Left kidney (tissue), 1 donor: ENCODE measurements at regions not wholly inside any gene's neighbourhood (a gene's known extent, or its start where the extent isn't known, plus 50 kb on each side); places are given as distances from the start of the nearest gene placed in this dataset.
A peak's percentile ranks its signal among the peaks of the same experiment; 100 is the strongest.

ENCODE experiments used
- DNase-seq: peaks from one replicate; pipeline ENCODE4 v3.0.0-alpha.2; 2013

DNA sequence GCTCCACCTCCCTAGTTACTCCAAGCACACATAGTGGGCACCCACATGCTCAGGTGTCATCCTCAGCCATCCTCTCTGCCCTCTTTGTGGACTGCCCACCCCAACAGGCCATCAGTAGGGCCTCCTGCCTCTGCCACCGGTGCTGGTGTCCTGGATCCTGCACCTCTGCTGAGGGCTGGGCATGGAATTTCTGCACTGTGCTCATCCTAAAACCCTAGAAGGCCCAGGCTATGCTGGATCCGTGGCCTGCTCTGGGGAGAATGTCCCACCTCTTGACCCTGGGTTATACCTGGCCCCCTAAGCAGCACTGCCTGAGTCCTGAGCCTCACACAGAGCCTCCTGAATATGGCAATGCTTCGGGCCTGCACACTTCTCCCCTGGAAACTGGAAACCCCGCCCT lies 318.3 kb downstream of the MATN1 start:
- DNase-seq, result no peak

DNA sequence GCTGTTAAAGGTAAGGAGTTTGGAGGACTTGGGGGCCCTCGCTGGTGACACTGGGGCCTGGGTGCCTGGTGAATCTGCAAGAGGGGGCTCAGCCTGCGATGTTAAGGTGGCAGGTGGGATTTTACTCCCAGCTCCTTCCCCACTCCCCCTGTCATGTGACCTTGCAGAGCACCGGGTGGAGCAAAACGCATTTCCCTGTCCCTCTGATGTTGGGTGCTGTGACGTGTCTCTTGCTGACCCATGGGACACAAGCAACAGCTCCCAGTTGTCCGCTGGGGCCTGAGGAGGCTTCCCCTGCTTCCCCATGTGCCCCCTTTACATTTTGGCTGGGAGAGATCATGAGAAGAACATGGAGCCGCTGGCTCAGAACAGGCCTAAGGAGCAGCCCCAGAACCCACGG lies 319.0 kb downstream of the MATN1 start:
- no peak for DNase-seq

DNA sequence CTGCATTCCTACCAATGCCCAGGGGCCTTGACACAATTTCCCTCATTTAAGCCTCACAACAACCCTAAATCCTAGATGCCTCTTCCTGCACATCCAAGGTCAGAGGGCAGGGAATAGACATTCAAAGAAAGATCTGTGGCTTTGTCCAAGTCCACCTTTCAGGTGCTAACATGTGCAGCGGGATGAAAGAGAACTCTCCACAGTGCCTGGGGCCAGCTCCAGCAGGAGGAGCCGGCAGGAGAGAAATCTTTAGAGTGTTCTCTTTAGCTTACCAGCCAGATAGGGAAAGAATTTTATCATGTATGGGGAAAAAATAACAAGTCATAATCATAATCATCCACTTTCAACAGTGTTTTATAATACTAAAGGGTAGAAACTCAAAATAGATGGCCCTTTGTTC lies 319.7 kb downstream of the MATN1 start:
- no peak for DNase-seq

DNA sequence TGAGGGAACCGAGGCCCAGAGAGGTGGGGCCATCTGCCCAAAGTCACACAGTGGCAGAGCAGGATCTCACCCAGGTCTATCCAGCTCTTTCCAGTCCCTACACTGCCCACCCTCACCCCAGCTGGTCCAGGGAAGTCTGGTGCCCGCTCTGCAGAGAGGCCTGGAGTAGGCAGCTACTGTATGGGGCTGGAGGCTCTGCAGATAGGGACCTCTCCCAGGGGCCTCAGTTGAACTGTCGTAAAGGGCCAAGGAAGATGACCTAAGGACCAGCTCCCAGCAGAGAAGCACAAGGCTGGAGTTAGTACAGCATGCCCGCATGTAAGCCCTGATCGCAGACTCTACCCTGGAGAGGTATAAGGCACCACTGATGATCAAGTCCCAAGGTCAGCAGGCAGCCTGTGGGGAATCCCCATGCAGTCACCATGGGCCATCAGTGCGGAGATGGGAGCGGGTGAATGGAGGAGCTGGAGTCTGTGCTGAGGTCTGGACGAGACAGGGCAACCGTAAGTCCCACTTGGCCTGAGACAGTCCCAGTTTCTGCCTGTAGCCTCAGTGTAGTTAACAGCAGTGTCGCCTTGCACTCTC lies 320.2 kb downstream of the MATN1 start:
- DNase-seq, result no peak

DNA sequence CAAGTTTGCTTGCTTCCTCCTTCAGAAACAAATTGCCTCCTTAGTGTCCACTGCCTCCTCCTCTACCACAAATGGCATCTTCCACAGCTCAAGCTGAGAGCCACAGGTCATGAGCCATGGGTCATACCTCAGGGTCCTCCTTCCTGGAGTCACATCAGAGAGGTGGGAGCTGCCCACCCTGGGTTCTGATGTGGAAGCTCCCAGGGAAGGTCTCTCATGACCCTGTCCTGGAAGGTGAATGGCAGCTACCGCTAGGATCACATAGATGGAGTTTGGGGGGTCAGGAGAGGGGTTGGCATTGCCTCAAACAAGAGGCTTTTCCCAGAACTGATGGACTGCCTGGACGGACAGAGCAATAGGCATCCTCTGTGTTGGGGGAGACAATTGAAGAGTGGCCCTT lies 321.4 kb downstream of the MATN1 start:
- no peak for DNase-seq

DNA sequence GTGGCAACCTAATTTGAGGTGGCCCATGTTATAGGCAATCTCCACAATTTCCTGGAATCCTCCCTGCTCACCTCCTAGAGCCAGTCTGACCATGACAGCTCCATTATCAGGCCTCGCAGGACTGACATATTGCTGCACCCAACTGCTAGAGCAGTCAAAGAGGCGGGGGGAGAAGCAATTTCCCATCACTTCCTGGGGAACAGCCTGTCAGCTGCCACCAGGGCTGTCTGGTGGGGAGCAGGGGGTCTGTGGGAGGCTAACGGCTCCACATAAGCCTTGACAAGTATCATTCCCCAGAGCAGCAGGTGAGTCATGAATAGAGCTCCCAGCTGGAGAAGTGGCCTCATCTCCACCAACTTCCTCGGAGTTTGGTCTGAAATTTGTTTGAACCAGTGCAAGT lies 322.9 kb downstream of the MATN1 start:
- no peak for DNase-seq

DNA sequence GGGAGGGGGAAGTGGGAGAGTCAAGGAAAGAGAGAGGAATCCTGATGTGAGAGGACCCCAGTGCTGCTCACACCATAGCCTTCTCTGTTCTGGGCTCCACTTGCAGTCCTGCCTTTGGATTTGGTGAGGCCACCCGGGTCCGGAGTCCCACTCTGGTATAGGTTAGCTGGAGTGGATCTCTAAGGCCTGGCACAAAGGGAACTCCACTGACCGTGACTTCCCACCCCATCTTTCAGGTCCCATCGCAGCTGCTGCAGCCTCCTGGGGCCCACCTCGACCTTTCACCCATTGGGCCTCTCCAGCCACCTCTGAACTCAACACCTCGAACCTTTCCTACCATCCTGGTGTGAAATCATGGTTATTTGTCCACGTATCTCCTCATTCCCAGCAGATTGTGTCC lies 324.4 kb downstream of the MATN1 start:
- DNase-seq, result no peak

DNA sequence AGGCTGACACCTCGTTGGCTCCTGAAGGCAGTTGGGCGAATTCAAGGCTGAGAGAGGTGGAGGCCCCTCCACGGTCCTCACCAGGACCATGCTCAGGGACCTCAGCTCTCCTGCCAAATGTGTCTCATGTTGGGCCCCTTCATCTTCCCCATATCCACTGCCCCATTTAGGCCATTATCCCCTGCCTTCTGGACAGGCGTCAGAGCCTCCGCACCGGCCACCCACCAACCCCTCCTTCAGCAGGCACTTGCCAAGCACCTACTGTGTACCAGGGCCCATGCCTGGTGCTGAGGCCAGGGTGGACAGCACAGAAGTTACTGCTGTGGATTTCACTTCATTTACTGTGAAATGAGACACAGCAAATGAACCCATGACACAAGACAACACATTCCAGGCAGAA lies 325.8 kb downstream of the MATN1 start:
- DNase-seq, result no peak

DNA sequence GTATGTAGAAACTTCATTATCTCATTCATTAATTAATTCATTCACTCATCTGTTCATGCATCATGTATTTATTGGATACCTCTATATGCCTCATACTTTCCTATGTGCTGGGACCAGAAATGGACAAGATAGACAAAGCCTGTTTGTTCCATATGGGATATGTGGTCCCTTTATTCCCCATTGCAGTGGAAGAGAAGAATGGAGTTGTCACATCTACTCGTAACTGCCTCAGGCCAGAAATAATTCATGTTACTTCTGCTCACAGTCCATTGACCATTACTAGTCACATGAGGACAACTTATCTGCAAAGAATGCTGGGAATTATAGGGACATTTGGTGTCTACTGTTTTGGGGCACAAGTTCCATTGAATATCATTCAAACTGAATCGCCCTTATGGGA lies 327.8 kb downstream of the MATN1 start:
- no peak for DNase-seq

DNA sequence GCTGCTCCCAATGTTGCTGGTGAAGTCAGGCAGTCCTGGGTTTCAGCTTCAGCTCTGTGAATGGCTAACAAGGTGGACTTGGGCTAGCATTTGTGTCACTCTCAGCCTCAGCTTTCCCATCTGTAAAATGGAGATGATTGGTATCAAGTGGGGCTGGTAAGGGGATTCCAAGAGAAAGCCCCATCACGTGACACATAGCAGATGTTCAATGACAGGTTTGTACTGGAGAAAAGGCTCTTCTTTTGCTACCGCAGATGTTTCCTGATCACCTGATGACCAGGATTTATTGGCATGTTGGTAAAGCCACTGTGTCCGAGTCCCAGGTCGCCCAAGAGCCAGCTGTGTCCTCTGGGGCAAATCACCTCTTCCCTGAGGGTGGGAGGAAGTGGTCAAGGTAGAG lies 335.0 kb downstream of the MATN1 start:
- no peak for DNase-seq

DNA sequence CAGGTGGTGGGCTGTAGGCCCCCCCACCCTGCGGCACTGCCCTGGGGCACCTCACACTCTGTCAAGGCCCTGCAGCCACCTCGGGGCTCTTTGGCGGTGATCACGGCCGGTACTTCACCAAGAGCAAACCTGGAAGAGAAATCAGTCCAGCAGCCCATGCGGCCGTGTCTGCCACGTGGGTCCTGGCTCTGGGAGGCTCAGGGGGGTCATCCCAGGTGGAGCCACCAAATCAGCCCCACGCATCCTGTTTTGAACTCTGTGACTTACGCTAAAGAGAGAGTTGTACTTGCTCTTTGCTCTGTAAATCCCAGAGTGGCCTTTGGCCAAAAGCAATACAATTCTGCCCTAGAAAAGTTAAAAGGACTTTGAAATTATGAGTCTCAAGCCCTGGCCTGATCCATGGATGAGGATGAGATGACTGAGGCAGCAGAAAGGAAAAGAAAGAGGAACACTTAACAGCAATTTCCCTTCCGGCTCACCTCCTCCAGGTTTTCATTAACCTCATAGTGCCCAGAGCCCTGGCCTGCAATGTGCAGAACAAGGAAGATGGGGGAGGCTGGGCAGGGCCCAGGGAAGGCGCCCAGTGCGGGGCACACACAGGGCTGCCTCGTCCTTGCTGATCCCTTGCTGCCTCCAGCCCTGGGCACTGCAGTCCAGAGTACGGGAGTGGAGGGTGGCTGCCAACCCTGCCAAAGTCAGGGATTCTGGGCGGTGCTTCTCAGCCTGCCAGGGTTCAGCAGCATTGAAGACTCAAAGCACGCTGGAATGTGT lies 337.0 kb downstream of the MATN1 start:
- no peak for DNase-seq

DNA sequence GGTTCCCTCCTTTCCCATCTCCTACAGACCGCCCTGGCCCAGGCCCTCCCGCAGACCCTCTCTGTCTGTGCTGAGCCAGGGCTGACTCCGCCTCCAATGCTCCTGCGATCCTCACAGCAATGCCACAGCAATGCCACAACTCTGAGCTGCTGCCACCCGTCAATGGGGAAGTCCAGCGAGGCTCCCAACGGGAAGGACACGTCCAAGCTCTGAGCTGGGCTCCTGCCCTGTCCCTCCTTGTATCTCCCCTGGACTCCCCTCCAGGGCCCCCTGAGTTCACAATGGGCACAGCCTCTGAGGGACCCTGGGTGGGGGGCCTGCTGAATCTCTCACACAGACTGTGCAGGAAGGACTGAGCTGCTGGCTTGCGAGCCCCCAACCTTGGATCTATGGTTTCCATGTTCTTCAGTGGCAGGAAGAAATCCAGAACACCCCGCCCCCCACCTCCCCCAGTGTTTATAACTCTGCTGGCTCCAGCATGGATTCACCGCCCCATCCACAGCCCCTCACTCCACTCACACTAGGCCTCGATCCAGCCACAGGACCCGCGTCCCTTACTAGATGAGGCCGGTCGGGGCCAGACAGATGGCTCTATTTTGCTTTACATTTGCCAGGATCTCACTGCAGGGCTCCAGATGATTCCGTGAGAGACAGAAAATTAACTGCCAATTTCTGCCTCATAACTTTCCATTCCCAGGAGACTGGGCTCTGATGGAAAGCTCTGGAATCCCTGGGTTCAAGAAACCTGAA lies 338.0 kb downstream of the MATN1 start:
- no peak for DNase-seq

DNA sequence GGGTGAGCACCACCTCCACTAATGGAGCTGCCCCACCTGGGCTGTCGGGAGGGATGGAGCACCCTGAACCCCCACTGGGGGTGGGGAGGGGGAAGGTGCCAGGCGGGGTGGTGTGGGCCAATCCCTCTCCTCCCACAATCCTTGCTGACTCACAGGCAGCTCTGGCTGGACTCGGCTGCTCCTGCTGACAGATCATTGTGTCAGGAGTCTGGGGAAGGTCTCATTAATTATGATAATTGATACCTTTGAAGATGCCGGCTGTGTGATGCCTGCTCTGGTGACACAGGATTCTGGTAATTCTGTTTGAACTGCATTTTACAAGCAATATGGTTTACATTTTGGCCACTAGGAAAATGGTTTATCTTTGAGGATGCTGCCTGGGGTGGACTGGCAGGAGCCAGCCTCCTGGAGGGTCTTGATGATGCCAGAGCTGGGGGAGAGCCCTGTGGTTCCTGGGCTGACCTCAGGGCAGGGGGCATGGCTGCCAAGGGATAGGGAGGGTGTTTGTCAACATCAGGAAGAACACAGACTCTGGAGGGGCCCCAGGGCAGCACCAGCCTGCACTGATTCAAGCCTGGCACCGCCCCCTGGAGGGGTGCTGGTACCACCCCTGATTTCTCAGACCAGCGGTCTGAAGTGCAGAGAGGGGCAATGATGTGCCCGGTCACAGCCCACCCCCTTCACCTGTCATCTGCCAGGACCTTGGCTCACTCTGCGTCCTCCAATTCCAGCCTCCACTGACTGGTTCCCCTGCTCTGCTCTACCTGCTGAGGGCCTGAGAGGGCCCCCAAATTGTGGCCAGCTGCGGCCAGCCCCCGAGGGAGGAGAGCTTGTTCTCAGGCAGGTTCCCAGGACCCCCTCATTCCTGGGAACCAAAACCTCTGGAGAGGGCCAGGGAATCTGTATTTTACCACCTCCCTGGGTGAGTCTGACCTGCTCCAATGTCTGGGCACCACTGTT lies 338.8 kb downstream of the MATN1 start:
- no peak for DNase-seq

DNA sequence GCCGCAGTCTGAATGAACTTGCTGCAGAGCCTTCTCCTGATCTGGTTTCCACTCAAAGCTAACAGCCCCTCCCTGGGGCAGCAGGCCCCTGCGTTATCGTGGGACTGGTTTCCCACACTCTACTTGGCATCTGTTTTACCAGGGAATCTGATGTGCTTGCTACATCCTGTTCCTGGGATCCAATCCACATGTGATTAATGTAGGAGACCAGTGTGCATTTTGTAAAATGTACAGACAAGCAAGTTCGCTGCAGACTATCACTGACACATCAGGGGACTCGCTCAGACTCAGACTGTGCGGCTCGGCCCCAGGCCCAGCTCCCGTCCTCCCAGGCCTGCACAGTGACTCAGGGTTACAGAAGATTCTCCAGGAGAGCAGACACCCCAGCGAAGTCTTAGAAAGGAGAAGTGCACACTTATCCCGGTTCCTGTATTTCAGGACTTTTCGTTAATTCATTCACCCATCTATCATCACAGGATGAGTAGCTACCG lies 340.1 kb downstream of the MATN1 start:
- no peak for DNase-seq

DNA sequence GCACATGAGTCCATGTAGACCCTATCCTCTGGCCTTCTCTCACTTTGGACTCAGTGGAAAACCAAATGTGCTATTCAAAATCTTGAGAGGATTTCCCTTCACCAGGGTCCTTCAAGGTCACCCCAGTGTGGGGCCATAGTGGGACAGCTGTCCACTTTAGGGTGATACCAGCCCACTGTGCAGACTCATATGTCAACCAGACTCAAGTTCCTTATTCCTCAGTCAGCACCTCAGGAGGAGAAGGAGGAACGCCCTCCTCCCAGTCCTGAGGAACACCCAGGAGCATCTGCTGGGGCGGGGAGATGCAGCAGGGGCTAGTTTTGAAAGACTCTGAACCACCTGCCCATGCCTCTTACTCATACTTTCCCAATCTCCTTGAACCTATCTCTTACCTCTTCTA lies 340.9 kb downstream of the MATN1 start:
- DNase-seq, result no peak

DNA sequence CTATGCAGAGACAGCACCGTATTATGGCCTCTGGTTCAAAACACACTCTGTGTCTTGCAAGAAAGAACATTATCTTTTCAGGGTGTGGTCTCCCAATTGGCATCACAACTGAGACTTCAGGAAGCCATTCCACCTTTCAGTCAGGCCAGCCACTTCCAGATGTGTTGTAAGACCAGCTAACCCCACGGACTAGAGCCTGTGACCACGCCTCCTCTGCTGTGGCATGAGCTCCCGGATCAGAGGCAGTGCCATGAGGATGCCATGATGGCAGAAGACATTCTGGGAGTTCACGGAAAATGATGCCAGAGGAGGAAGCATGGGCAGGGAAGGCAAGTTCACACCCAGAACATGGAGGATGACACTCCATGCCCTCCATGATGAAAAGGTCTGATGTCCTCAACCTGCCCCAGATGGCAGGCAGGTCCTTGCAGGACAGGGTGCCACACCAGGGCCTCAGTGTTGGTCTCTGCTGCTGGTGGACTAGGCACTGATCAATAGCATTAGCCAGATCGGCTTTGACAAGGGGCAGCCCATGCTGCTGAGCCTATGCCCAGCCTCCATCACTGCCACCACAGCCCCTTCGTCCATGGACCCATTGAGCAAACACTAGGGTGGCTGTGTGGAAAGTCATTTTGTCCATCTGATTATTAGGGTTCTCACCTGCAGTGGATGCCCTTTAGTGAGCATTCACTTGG lies 341.6 kb downstream of the MATN1 start:
- no peak for DNase-seq

DNA sequence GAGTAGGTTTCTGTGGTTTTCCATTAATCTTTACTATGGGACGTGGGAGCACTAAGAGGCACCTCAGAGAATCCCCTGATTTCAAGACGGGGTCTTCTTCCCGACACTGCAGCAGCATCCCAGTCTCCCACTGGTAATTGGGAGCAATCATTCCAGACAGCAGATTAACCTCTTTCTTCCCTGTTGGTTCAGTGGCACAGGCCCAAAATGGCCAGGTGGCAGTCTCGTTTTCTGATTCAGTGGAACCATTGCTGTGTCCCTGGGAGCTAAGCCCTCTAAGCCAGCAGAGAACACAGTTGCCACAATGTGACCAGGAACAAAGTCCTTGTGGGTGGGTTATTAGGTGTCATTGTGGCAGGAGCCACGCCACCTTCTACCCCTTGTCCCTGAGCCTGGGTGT lies 342.1 kb downstream of the MATN1 start:
- no peak for DNase-seq

DNA sequence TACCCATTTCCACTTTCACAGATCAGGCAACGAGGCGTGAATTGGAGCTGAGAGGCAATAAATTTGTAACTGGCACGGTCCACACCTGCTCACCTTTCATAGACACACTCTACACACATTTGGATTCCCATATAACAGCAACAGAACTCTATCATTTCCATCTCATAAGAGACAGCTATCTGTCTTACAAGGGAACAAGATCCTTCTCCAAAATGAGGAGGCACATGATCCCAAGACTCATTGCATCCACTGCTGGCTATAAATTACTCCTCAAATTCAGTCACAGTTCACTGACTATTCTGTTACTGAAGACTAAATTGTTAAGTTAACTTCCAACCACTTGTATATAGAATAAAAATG lies 342.8 kb downstream of the MATN1 start:
- DNase-seq, result no peak

DNA sequence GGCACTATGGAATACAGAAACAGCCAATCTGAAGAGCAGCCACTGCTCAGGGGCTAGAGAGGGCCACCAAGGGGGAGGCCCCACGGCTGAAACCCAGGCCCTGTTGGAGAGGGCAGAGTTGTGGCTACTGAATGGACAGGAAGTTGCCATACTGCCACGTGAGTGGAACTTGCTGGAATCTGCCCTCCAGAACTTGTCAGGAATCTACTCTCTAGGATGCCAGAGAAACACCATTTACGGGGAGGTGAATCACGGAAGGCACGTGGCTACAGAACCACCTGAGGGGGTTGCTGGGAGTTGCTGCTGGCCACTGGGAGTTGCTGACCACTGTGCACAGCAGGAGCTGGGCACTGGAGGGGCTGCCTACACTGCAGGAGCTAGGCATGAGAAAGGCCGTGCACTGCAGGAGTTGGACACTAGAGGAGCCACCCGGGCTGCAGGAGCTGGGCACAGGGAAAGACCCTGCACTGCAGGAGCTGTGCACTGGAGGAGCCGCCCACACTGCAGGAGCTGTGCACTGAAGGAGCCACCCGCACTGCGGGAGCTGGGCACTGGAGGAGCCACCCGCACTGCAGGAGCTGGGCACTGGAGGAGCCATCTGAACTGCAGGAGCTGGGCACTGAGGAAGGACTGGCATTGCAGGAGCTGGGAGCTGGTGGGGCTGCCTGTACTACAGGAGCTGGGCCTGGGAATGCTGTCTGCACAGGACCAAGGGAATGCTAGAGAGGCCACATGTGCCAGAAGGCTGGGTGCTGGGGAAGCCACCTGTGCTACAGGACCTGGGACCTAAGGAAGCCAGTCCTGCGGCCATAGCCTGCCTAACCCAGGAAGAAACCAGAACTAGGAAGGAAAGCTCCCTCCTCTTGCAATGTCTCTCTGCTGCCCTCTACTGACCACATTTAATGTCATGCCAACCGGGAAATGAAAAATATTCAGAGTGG lies 343.4 kb downstream of the MATN1 start:
- DNase-seq, result peak; percentile 79

DNA sequence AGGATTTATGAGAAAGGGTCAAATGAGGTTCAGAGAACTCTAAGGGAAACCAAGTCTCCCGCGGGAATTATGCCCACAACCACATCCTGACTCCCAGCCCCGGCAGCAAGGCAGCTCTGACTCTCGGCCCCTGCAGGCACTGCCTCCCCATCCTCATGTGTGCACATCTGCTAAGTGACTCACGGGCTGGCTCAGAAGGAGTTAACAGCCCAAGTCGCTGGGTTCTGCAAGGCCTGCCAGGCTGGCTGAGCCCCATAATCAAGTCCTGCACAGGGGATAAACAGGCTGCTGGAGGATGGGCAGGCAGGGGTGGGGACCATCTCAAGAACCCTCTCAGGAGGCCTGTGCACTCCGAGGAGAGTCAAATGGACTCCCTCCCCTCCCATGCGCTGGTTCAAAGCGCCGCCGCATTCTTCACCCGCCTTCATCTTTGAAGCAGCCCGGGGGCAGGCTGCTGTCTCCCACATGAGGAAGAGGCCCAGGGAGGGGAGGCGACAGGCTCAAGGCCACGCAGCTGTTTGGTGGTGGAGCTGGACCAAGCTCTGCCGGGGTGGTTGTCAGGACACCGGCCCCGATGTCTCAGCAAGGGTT lies 344.3 kb downstream of the MATN1 start:
- DNase-seq, result peak; percentile 51
